SK-N-SH treated with all-trans-retinoic acid at 6 μM for 48 hours (cell line): ENCODE measurements at regions not wholly inside any gene's neighbourhood (a gene's known extent, or its start where the extent isn't known, plus 50 kb on each side); places are given as distances from the start of the nearest gene placed in this dataset.

Experiments
- ATAC-seq: fragments of 200-7000 bp; cut with Tn5 transposase; 3 replicates; pipeline ENCODE4 v1.9.1; 2020; ENCODE audit warnings: mild to moderate bottlenecking, moderate library complexity
- ARNTL ChIP-seq: fragments of 450-650 bp; formaldehyde crosslinking; IDR thresholded peaks from 2 replicates; pipeline ENCODE4 v1.5.0; 2020; ENCODE audit warnings: low read depth, mild to moderate bottlenecking, moderate library complexity, borderline replicate concordance
- BACH2 ChIP-seq: fragments of 250-450 bp; sonication (Bioruptor Pico); IDR thresholded peaks from 2 replicates; pipeline ENCODE4 v1.9.0; 2021; ENCODE audit warnings: mild to moderate bottlenecking, borderline replicate concordance
- CSDC2 ChIP-seq: fragments of 250-450 bp; sonication (Bioruptor Pico); IDR thresholded peaks from 2 replicates; pipeline ENCODE4 v1.5.0; 2020; ENCODE audit warnings: mild to moderate bottlenecking, moderate library complexity
- ESRRG ChIP-seq: fragments of 250-450 bp; sonication (Bioruptor Pico); IDR thresholded peaks from 2 replicates; pipeline ENCODE4 v1.6.1; 2021; ENCODE audit warnings: mild to moderate bottlenecking
- GLIS3 ChIP-seq: fragments of 250-450 bp; sonication (Bioruptor Pico); IDR thresholded peaks from 2 replicates; pipeline ENCODE4 v1.5.0; 2020; ENCODE audit warnings: mild to moderate bottlenecking, moderate library complexity
- ISL1 ChIP-seq: fragments of 250-450 bp; sonication (Bioruptor Pico); IDR thresholded peaks from 2 replicates; pipeline ENCODE4 v2.1.2; 2022; ENCODE audit warnings: mild to moderate bottlenecking, moderate library complexity
- OSR1 ChIP-seq: fragments of 250-450 bp; sonication (Bioruptor Pico); IDR thresholded peaks from 2 replicates; pipeline ENCODE4 v1.8.0; 2022; ENCODE audit warnings: moderate library complexity, mild to moderate bottlenecking, inconsistent platforms
- PPARA ChIP-seq: fragments of 250-450 bp; sonication (Bioruptor Pico); IDR thresholded peaks from 2 replicates; pipeline ENCODE4 v1.5.0; 2020; ENCODE audit warnings: mild to moderate bottlenecking, borderline replicate concordance
- RARB ChIP-seq: fragments of 250-450 bp; sonication (Bioruptor Pico); IDR thresholded peaks from 2 replicates; pipeline ENCODE4 v1.8.0; 2021; ENCODE audit warnings: mild to moderate bottlenecking, moderate library complexity
- SNAI2 ChIP-seq: fragments of 250-450 bp; sonication (Bioruptor Pico); IDR thresholded peaks from 2 replicates; pipeline ENCODE4 v1.5.0; 2020; ENCODE audit warnings: mild to moderate bottlenecking, moderate library complexity
- TCF4 ChIP-seq: fragments of 250-450 bp; sonication (Bioruptor Pico); IDR thresholded peaks from 2 replicates; pipeline ENCODE4 v1.8.0; 2021; ENCODE audit warnings: mild to moderate bottlenecking, moderate library complexity, borderline replicate concordance
- TOX ChIP-seq: fragments of 250-450 bp; sonication (Bioruptor Pico); IDR thresholded peaks from 2 replicates; pipeline ENCODE4 v1.8.0; 2021; ENCODE audit warnings: mild to moderate bottlenecking, moderate library complexity, borderline replicate concordance
- ZC3H10 ChIP-seq: fragments of 250-450 bp; sonication (Bioruptor Pico); IDR thresholded peaks from 2 replicates; pipeline ENCODE4 v1.5.1; 2021; ENCODE audit warnings: mild to moderate bottlenecking, moderate library complexity
- ZFP3 ChIP-seq: fragments of 250-450 bp; sonication (Bioruptor Pico); IDR thresholded peaks from 2 replicates; pipeline ENCODE4 v1.5.0; 2020; ENCODE audit warnings: mild to moderate bottlenecking, moderate library complexity
- ZFP30 ChIP-seq: fragments of 450-650 bp; formaldehyde crosslinking; IDR thresholded peaks from 2 replicates; pipeline ENCODE4 v1.5.0; 2022; ENCODE audit warnings: mild to moderate bottlenecking, moderate library complexity
- ZNF565 ChIP-seq: fragments of 450-650 bp; formaldehyde crosslinking; conservative IDR thresholded peaks from 2 replicates; pipeline ENCODE4 v1.5.0; 2020; ENCODE audit warnings: low read depth, mild to moderate bottlenecking, moderate library complexity
- ZNF70 ChIP-seq: fragments of 450-650 bp; formaldehyde crosslinking; IDR thresholded peaks from 2 replicates; pipeline ENCODE4 v1.5.0; 2020; ENCODE audit warnings: mild to moderate bottlenecking, moderate library complexity
- ZNF8 ChIP-seq: fragments of 450-650 bp; formaldehyde crosslinking; IDR thresholded peaks from 2 replicates; pipeline ENCODE4 v1.5.0; 2020; ENCODE audit warnings: mild to moderate bottlenecking, moderate library complexity
- TF ChIP-seq, protein P1 (sequence below): fragments of 250-450 bp; sonication (Bioruptor Pico); IDR thresholded peaks from 2 replicates; pipeline ENCODE4 v1.5.1; 2021; ENCODE audit warnings: mild to moderate bottlenecking, moderate library complexity
- TF ChIP-seq, protein P2 (sequence below): fragments of 250-450 bp; sonication (Bioruptor Pico); IDR thresholded peaks from 2 replicates; pipeline ENCODE4 v1.5.1; 2020; ENCODE audit warnings: low read depth, mild to moderate bottlenecking, moderate library complexity
- TF ChIP-seq, protein P3 (sequence below): fragments of 250-450 bp; sonication (Bioruptor Pico); IDR thresholded peaks from 2 replicates; pipeline ENCODE4 v1.5.0; 2020; ENCODE audit warnings: mild to moderate bottlenecking, moderate library complexity
- TF ChIP-seq, protein P4 (sequence below): fragments of 250-450 bp; sonication (Bioruptor Pico); IDR thresholded peaks from 2 replicates; pipeline ENCODE4 v1.8.0; 2021; ENCODE audit warnings: low read depth, mild to moderate bottlenecking, moderate library complexity, borderline replicate concordance

DNA sequence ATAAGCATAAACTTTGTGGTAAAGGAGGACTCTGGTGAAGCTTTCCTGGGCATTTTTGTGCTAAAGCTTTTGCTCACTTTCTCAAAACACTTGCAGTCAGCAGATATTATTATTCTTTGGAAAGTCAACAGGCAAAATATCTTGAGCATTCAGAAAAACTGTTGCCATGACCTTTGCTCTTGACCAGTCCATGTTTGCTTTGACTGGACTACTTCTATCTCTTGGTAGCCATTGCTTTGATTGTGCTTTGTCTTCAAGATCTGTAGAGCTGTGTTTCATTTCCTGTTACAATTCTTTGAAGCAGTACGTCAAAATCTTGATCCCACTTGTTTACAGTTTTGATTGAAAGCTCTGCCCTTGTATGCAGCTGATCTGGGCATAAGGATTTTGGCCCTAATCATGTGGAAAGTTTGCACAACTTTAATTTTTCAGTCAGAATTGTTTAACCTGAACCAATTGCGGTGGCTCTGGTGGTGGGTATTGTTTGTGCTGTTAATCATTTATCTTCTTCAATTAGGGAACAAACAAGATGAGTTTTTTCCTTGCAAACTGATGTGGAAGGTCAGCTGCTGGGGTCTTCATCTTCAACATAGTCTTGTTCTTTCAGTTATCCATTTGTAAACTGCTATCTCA is 121.5 kb upstream of the NUDT6 start (continued):
- TF ChIP-seq, protein P1, sequence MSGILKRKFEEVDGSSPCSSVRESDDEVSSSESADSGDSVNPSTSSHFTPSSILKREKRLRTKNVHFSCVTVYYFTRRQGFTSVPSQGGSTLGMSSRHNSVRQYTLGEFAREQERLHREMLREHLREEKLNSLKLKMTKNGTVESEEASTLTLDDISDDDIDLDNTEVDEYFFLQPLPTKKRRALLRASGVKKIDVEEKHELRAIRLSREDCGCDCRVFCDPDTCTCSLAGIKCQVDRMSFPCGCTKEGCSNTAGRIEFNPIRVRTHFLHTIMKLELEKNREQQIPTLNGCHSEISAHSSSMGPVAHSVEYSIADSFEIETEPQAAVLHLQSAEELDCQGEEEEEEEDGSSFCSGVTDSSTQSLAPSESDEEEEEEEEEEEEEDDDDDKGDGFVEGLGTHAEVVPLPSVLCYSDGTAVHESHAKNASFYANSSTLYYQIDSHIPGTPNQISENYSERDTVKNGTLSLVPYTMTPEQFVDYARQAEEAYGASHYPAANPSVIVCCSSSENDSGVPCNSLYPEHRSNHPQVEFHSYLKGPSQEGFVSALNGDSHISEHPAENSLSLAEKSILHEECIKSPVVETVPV (CRISPR knock-in tag), result no peak
- no peak for TF ChIP-seq TOX (CRISPR knock-in tag)
- no peak for TF ChIP-seq ZFP30 (CRISPR knock-in tag)
- TF ChIP-seq ZNF70 (CRISPR knock-in tag), result no peak
- no peak for TF ChIP-seq GLIS3 (CRISPR knock-in tag)
- no peak for TF ChIP-seq ZC3H10 (CRISPR knock-in tag)

DNA sequence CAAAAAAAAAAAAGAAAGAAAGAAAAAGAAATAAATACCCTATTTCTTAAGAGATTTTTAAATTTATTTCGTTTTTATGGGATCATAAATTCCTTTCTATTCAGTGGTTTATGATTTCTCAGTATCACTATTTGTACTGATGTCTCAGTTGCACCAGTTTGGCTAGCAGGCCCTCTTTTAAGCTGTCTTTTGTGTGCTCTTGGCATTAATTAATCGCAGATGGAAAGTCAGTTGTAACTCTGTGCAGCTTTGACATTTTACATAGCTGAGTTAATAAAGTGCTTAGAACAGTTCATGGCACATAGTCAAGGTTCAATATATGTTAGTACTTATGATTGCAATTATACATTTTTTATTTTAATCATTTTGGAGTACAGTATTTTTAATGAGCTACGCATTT is 123.7 kb upstream of the NUDT6 start:
- ATAC-seq, result no peak

DNA sequence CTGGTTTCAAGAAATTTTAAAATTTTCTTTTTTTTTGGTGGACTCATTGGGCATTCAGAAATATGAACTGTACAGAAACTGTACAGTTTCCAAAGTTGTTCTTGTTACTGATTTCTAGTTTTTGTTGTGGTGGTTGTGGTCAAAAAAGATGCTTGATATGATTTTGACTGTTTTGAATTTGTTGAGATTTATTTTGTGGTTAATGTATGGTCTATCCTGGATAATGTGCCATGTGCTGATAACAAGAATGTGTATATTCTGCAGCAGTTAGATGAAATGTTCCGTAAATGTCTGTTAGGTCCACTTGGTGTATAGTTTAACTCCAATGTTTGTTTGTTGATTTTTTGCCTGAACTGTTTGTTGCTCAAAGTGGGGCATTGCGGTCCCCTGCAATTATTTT is 127.6 kb upstream of the NUDT6 start:
- no peak for TF ChIP-seq ZNF565 (CRISPR knock-in tag)
- no peak for TF ChIP-seq ISL1 (CRISPR knock-in tag)
- TF ChIP-seq CSDC2, result no peak
- TF ChIP-seq TOX (CRISPR knock-in tag), result no peak
- TF ChIP-seq, protein P2, sequence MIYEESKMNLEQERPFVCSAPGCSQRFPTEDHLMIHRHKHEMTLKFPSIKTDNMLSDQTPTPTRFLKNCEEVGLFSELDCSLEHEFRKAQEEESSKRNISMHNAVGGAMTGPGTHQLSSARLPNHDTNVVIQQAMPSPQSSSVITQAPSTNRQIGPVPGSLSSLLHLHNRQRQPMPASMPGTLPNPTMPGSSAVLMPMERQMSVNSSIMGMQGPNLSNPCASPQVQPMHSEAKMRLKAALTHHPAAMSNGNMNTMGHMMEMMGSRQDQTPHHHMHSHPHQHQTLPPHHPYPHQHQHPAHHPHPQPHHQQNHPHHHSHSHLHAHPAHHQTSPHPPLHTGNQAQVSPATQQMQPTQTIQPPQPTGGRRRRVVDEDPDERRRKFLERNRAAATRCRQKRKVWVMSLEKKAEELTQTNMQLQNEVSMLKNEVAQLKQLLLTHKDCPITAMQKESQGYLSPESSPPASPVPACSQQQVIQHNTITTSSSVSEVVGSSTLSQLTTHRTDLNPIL (CRISPR knock-in tag), result no peak
- TF ChIP-seq ESRRG (CRISPR knock-in tag), result no peak
- TF ChIP-seq ARNTL (CRISPR knock-in tag), result no peak
- no peak for TF ChIP-seq TCF4 (CRISPR knock-in tag)
- no peak for TF ChIP-seq ZFP30 (CRISPR knock-in tag)
- no peak for TF ChIP-seq ZC3H10 (CRISPR knock-in tag)
- TF ChIP-seq, protein P3, sequence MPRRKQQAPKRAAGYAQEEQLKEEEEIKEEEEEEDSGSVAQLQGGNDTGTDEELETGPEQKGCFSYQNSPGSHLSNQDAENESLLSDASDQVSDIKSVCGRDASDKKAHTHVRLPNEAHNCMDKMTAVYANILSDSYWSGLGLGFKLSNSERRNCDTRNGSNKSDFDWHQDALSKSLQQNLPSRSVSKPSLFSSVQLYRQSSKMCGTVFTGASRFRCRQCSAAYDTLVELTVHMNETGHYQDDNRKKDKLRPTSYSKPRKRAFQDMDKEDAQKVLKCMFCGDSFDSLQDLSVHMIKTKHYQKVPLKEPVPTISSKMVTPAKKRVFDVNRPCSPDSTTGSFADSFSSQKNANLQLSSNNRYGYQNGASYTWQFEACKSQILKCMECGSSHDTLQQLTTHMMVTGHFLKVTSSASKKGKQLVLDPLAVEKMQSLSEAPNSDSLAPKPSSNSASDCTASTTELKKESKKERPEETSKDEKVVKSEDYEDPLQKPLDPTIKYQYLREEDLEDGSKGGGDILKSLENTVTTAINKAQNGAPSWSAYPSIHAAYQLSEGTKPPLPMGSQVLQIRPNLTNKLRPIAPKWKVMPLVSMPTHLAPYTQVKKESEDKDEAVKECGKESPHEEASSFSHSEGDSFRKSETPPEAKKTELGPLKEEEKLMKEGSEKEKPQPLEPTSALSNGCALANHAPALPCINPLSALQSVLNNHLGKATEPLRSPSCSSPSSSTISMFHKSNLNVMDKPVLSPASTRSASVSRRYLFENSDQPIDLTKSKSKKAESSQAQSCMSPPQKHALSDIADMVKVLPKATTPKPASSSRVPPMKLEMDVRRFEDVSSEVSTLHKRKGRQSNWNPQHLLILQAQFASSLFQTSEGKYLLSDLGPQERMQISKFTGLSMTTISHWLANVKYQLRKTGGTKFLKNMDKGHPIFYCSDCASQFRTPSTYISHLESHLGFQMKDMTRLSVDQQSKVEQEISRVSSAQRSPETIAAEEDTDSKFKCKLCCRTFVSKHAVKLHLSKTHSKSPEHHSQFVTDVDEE (CRISPR knock-in tag), result no peak
- no peak for TF ChIP-seq ZNF8 (CRISPR knock-in tag)
- TF ChIP-seq ZFP3 (CRISPR knock-in tag), result no peak
- no peak for TF ChIP-seq OSR1 (CRISPR knock-in tag)
- TF ChIP-seq, protein P4, sequence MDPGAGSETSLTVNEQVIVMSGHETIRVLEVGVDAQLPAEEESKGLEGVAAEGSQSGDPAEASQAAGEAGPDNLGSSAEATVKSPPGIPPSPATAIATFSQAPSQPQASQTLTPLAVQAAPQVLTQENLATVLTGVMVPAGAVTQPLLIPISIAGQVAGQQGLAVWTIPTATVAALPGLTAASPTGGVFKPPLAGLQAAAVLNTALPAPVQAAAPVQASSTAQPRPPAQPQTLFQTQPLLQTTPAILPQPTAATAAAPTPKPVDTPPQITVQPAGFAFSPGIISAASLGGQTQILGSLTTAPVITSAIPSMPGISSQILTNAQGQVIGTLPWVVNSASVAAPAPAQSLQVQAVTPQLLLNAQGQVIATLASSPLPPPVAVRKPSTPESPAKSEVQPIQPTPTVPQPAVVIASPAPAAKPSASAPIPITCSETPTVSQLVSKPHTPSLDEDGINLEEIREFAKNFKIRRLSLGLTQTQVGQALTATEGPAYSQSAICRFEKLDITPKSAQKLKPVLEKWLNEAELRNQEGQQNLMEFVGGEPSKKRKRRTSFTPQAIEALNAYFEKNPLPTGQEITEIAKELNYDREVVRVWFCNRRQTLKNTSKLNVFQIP (CRISPR knock-in tag), result no peak
- TF ChIP-seq ZNF70 (CRISPR knock-in tag), result no peak
- TF ChIP-seq PPARA (CRISPR knock-in tag), result no peak
- no peak for TF ChIP-seq BACH2
- no peak for TF ChIP-seq RARB
- TF ChIP-seq, all 23 proteins: peak for 0
- ATAC-seq, result no peak

More for the DNA sequence above, 123.7 kb upstream of the NUDT6 start:
- TF ChIP-seq PPARA (CRISPR knock-in tag), result no peak
- no peak for TF ChIP-seq ZC3H10 (CRISPR knock-in tag)
- TF ChIP-seq ZFP3 (CRISPR knock-in tag), result no peak
- no peak for TF ChIP-seq ESRRG (CRISPR knock-in tag)
- TF ChIP-seq, protein P2 (CRISPR knock-in tag), result no peak
- TF ChIP-seq BACH2, result no peak
- no peak for TF ChIP-seq SNAI2 (CRISPR knock-in tag)
- no peak for TF ChIP-seq GLIS3 (CRISPR knock-in tag)
- TF ChIP-seq, protein P1 (CRISPR knock-in tag), result no peak
- TF ChIP-seq RARB, result no peak
- no peak for TF ChIP-seq ARNTL (CRISPR knock-in tag)
- no peak for TF ChIP-seq OSR1 (CRISPR knock-in tag)
- no peak for TF ChIP-seq ISL1 (CRISPR knock-in tag)
